Heart right ventricle (tissue), 16 donors: ENCODE measurements at regions not wholly inside any gene's neighbourhood (a gene's known extent, or its start where the extent isn't known, plus 50 kb on each side); places are given as distances from the start of the nearest gene placed in this dataset.

Experiments
- ATAC-seq, 8 donors: fragments of 200-7000 bp; cut with Tn5 transposase; one replicate each; pipeline ENCODE4 v1.9.1; 2020; ENCODE audit warnings: mild to moderate bottlenecking in 8 of 8, moderate library complexity in 8 of 8, moderate number of reproducible peaks in 1 of 8
- DNase-seq, 2 donors: peaks; one replicate each; pipeline ENCODE4 v3.0.0-alpha.2; 2020
- H3K27ac ChIP-seq, 10 donors: fragments of 200-600 bp; sonication (generic) in 2 of 10; one replicate each; pipeline versions ENCODE4 v1.5.0 to v1.8.0; 2020 to 2022; ENCODE audit warnings: mild to moderate bottlenecking in 3 of 10
- H3K27me3 ChIP-seq, 7 donors: fragments of 200-600 bp; one replicate each; pipeline ENCODE4 v1.8.0; 2021 to 2022; ENCODE audit warnings: mild to moderate bottlenecking in 2 of 7
- H3K36me3 ChIP-seq, 9 donors: fragments of 200-600 bp; sonication (generic) in 1 of 9; one replicate each; pipeline versions ENCODE4 v1.5.0 to v1.8.0; 2020 to 2022; ENCODE audit warnings: mild to moderate bottlenecking in 2 of 9
- H3K4me1 ChIP-seq, 9 donors: fragments of 200-600 bp; sonication (generic) in 1 of 9; one replicate each; pipeline versions ENCODE4 v1.5.0 to v1.8.0; 2020 to 2022; ENCODE audit warnings: mild to moderate bottlenecking in 4 of 9
- H3K4me3 ChIP-seq, 10 donors: fragments of 200-600 bp; sonication (generic) in 2 of 10; one replicate each; pipeline versions ENCODE4 v1.5.0 to v1.8.0; 2020 to 2022; ENCODE audit warnings: mild to moderate bottlenecking in 7 of 10, moderate library complexity in 2 of 10
- H3K9me3 ChIP-seq, 11 donors: fragments of 200-600 bp in 10 of 11; sonication (generic) in 2 of 11; one replicate each; pipeline versions ENCODE4 v1.5.0 to v1.8.0; 2013 to 2022; ENCODE audit warnings: mild to moderate bottlenecking in 2 of 11, control low read depth in 1 of 11, moderate library complexity in 1 of 11
- CTCF ChIP-seq, 9 donors: fragments of 200-600 bp; sonication (generic) in 2 of 9; IDR thresholded peaks; one replicate each; pipeline versions ENCODE4 v1.5.0 to v1.8.0; 2021 to 2022; ENCODE audit warnings: antibody characterized with exemption in 9 of 9, mild to moderate bottlenecking in 5 of 9, moderate library complexity in 1 of 9
- WGBS, 2 donors: extraction: QIAGEN DNeasy Blood & Tissue Kit; methylation state at CpG; one replicate each; pipeline ENCODE4 v1.1.7; 2013; ENCODE audit warnings: inconsistent platforms in 1 of 2; 5-methylcytosine and 5-hydroxymethylcytosine counted together
- intact Hi-C, 10 donors: fragments of 100-400 bp; cut with DNase I; formaldehyde crosslinking; loops; one replicate each; pipeline versions ENCODE4 v1.11.1 to v1.14.2; 2022
- donor health status: Arrhythmogenic right ventricular cardiomyopathy.
- donor health status: ischemic (EF 13 %, LVEDD 7.1; RV severe dilation, severe dysfunction).
- donor health status: healthy with polysubstance abuse.
- donor health status: DM: no; HTN: yes; CAD: no.
- donor health status: DM: no; HTN: no; CAD: no.
- donor health status: ischemic (EF 25% LVEDD 6.9; RV normal size, moderate dysfunction).
- donor health status: ischemic (EF 25% LVEDD 5.7; RV mildly dilated, moderate dysfunction).
- donor health status: healthy.
- donor health status: DM: yes; HTN: yes; CAD: no.
- donor health status: Ischemic cardiomyopathy.
- donor health status: ischemic (EF 35%, LVEDD 5.7; RV mildly dilated, moderate dysfunction).
- donor health status: nonischemic (EF 11% LVEDD 7.7; RV severe dilation, severe dysfunction).
- donor health status: DM: yes; HTN: yes; CAD: no.
- donor health status: PGD.
- donor health status: ischemic (EF 29% LVEDD 5.4; RV normal size, mild dysfunction).
- donor health status: nonischemic (EF 23%, LVEDD 6.1; RV moderate dilation, normal function).

GRCh38 chr16:9256196-9256595 is 164.8 kb downstream of the HAPSTR1 start:
- H3K4me3 ChIP-seq, result no peak overlapping the region
- no peak for ATAC-seq
- intact Hi-C loops, result loop anchor here in 7 of 10 donors (5.0 to 10.0 kb wide), 3 partner anchors 926 to 1249 kb away; partner anchors contain the start of gene GRIN2A (in 7 of the 7)
- H3K27me3 ChIP-seq, result peaks cover 0 to 24% (median 0%) of the 10 kb centered on the region in 7 donors
- H3K4me1 ChIP-seq, result peaks cover 0 to 7% (median 0%) of the 10 kb centered on the region in 9 donors
- H3K36me3 ChIP-seq, result no peaks in the 10 kb centered on the region
- WGBS, 2 donors, result 26 to 31% methylated on average over 6 of the region's 6 CpGs
- H3K27ac ChIP-seq, result no peak overlapping the region
- peak in 1 of 2 donors; percentile 17 for DNase-seq
- no peaks in the 10 kb centered on the region for H3K9me3 ChIP-seq
- TF ChIP-seq CTCF (IDR thresholded peaks at IDR 0.05), result peak in 8 of 9 donors; percentile 10 to 55 (median 40)

GRCh38 chr16:9257843-9258242 is 166.4 kb downstream of the HAPSTR1 start:
- no peak overlapping the region for H3K27ac ChIP-seq
- ATAC-seq, result no peak
- no peak for DNase-seq
- WGBS, 2 donors, result 78 to 86% methylated on average over 1 of the region's 1 CpG
- H3K9me3 ChIP-seq, result no peaks in the 10 kb centered on the region
- H3K4me1 ChIP-seq, result peaks cover 0 to 7% (median 0%) of the 10 kb centered on the region in 9 donors
- H3K36me3 ChIP-seq, result no peaks in the 10 kb centered on the region
- no peak for TF ChIP-seq CTCF (IDR thresholded peaks at IDR 0.05)
- peaks cover 0 to 24% (median 0%) of the 10 kb centered on the region in 7 donors for H3K27me3 ChIP-seq
- no peak overlapping the region for H3K4me3 ChIP-seq
- intact Hi-C loops, result loop anchor here in 7 of 10 donors (5.0 to 10.0 kb wide), 3 partner anchors 924 to 1247 kb away; partner anchors contain the start of gene GRIN2A (in 7 of the 7)

GRCh38 chr16:9258423-9259051 is 167.1 kb downstream of the HAPSTR1 start:
- intact Hi-C loops, result loop anchor here in 7 of 10 donors (5.0 to 10.0 kb wide), 3 partner anchors 924 to 1246 kb away; partner anchors contain the start of gene GRIN2A (in 7 of the 7)
- Histone ChIP-seq H3K36me3 (no peaks in the 10 kb centered on the region), H3K27ac (no peak overlapping the region), H3K4me1 (peaks cover 0 to 7% (median 0%) of the 10 kb centered on the region in 9 donors), H3K27me3 (peaks cover 0 to 21% (median 0%) of the 10 kb centered on the region in 7 donors), H3K4me3 (no peak overlapping the region), H3K9me3 (no peaks in the 10 kb centered on the region)
- ATAC-seq (peak in 3 of 8 donors; percentile 49 to 66 (median 65)), DNase-seq (peak; percentile 13 to 17)
- peak; percentile 57 to 78 (median 70) for TF ChIP-seq CTCF (IDR thresholded peaks at IDR 0.05)
- 50 to 58% methylated on average over 14 of the region's 14 CpGs for WGBS, 2 donors

- Histone ChIP-seq H3K27ac (no peak overlapping the region), H3K4me1 (peaks cover 0 to 7% (median 0%) of the 10 kb centered on the region in 9 donors), H3K9me3 (no peaks in the 10 kb centered on the region), H3K27me3 (peaks cover 0 to 9% (median 0%) of the 10 kb centered on the region in 7 donors), H3K4me3 (no peak overlapping the region), H3K36me3 (no peaks in the 10 kb centered on the region)
- DNase-seq, result no peak
- intact Hi-C loops, result loop anchor here in 7 of 10 donors (5.0 to 10.0 kb wide), 3 partner anchors 922 to 1245 kb away; partner anchors contain the start of gene GRIN2A (in 7 of the 7)
- TF ChIP-seq CTCF (IDR thresholded peaks at IDR 0.05), result no peak
- 72 to 74% methylated on average over 7 of the region's 7 CpGs for WGBS, 2 donors
- no peak for ATAC-seq
These were observed 168.6 kb downstream of the HAPSTR1 start for GRCh38 chr16:9259914-9260608.
